HEK293T (cell line): ENCODE measurements at regions not wholly inside any gene's neighbourhood (a gene's known extent, or its start where the extent isn't known, plus 50 kb on each side); places are given as distances from the start of the nearest gene placed in this dataset.

Source experiments
- CTCF ChIA-PET: fragments of 350-600 bp; formaldehyde crosslinking; extraction: SDS; loops from one replicate; lab custom pipeline; 2021; ENCODE audit warnings: antibody characterized with exemption, inconsistent platforms; lab: Yijun Ruan, JAX
- POLR2A ChIA-PET: fragments of 350-600 bp; formaldehyde crosslinking; extraction: SDS; loops from one replicate; lab custom pipeline; 2020; ENCODE audit warnings: antibody characterized with exemption, inconsistent platforms; lab: Yijun Ruan, JAX
- DNase-seq: peaks from one replicate; pipeline ENCODE4 v3.0.0; 2012; ENCODE audit warnings: mixed read lengths; ENCODE audit errors: extremely low spot score
- ARNT ChIP-seq: fragments of 450-650 bp; IDR thresholded peaks from 2 replicates; pipeline ENCODE4 v1.6.1; 2017; ENCODE audit warnings: mild to moderate bottlenecking
- BHLHE40 ChIP-seq: fragments of 450-650 bp; IDR thresholded peaks from 2 replicates; pipeline ENCODE4 v1.6.1; 2016; ENCODE audit warnings: mild to moderate bottlenecking, moderate library complexity, borderline replicate concordance
- CTBP1 ChIP-seq: fragments of 450-650 bp; IDR thresholded peaks from 2 replicates; pipeline ENCODE4 v1.6.1; 2016; ENCODE audit warnings: borderline replicate concordance
- ELF4 ChIP-seq: fragments of 450-650 bp; IDR thresholded peaks from 2 replicates; pipeline ENCODE4 v1.6.1; 2017; ENCODE audit warnings: antibody characterized with exemption
- FOXA1 ChIP-seq: fragments of 450-650 bp; IDR thresholded peaks from 2 replicates; pipeline ENCODE4 v1.6.1; 2016; ENCODE audit warnings: mild to moderate bottlenecking
- FOXK2 ChIP-seq: fragments of 450-650 bp; IDR thresholded peaks from 2 replicates; pipeline ENCODE4 v1.6.1; 2016; ENCODE audit warnings: mild to moderate bottlenecking
- FOXM1 ChIP-seq: fragments of 450-650 bp; IDR thresholded peaks from 2 replicates; pipeline ENCODE4 v1.6.1; 2017; ENCODE audit warnings: mild to moderate bottlenecking, borderline replicate concordance
- HDGF ChIP-seq: fragments of 450-650 bp; IDR thresholded peaks from 2 replicates; pipeline ENCODE4 v1.6.1; 2017; ENCODE audit warnings: antibody characterized with exemption, borderline replicate concordance
- L3MBTL2 ChIP-seq: fragments of 450-650 bp; conservative IDR thresholded peaks from 2 replicates; pipeline ENCODE4 v1.6.1; 2016; ENCODE audit warnings: mild to moderate bottlenecking
- LEF1 ChIP-seq: fragments of 450-650 bp; IDR thresholded peaks from 2 replicates; pipeline ENCODE4 v1.6.1; 2017; ENCODE audit warnings: mild to moderate bottlenecking, borderline replicate concordance
- NFRKB ChIP-seq: fragments of 450-650 bp; IDR thresholded peaks from 2 replicates; pipeline ENCODE4 v1.6.1; 2016; ENCODE audit warnings: mild to moderate bottlenecking, moderate library complexity
- PKNOX1 ChIP-seq: fragments of 450-650 bp; IDR thresholded peaks from 2 replicates; pipeline ENCODE4 v1.6.1; 2016
- SP1 ChIP-seq: fragments of 450-650 bp; IDR thresholded peaks from 2 replicates; pipeline ENCODE4 v1.6.1; 2017
- SUZ12 ChIP-seq: fragments of 450-650 bp; IDR thresholded peaks from 2 replicates; pipeline ENCODE4 v1.6.1; 2016; ENCODE audit warnings: mild to moderate bottlenecking
- TARDBP ChIP-seq: fragments of 450-650 bp; IDR thresholded peaks from 2 replicates; pipeline ENCODE4 v1.6.1; 2016
- ZNF384 ChIP-seq: fragments of 450-650 bp; IDR thresholded peaks from 2 replicates; pipeline ENCODE4 v1.6.1; 2016

GRCh38 chr21:35840949-35841348, 219.4 kb downstream of the SETD4 start:
- ChIA-PET POLR2A (no interaction called here), CTCF (no interaction called here)
- DNase-seq = no peak
- no peak for TF ChIP-seq ELF4
- no peak for TF ChIP-seq NFRKB
- no peak for TF ChIP-seq ZNF384
- no peak for TF ChIP-seq LEF1
- TF ChIP-seq SUZ12 = no peak
- no peak for TF ChIP-seq ARNT
- no peak for TF ChIP-seq FOXM1
- TF ChIP-seq PKNOX1 = no peak

- peak; percentile 45 for DNase-seq
- ChIA-PET CTCF (interaction anchor here (0.5 to 1.4 kb wide), 15 partner anchors 10 to 1147 kb away, joined by 3 to 5 read pairs (median 3); no protein-coding TSS in a partner anchor), POLR2A (no interaction called here)
- TF ChIP-seq PKNOX1 (no peak), NFRKB (no peak), HDGF (no peak), ELF4 (no peak), BHLHE40 (no peak), SUZ12 (no peak), CTBP1 (no peak), FOXK2 (no peak), LEF1 (no peak), L3MBTL2 (no peak), ARNT (no peak), SP1 (no peak)
Measured at GRCh38 chr21:35840197-35840799, 220.0 kb downstream of the SETD4 start.

GRCh38 chr21:35838987-35839763, 221.2 kb downstream of the SETD4 start:
- POLR2A ChIA-PET = interaction anchor here (1.1 kb wide), 1 partner anchor 950 kb away, joined by 4 read pairs; no protein-coding TSS in a partner anchor
- TF ChIP-seq SUZ12 = no peak
- no peak for TF ChIP-seq PKNOX1
- no peak for TF ChIP-seq NFRKB
- TF ChIP-seq L3MBTL2 = no peak
- TF ChIP-seq FOXM1 = no peak
- no peak for TF ChIP-seq ARNT
- TF ChIP-seq LEF1 = no peak
- no peak for TF ChIP-seq TARDBP
- TF ChIP-seq FOXA1 = no peak
- TF ChIP-seq BHLHE40 = no peak
- TF ChIP-seq CTBP1 = no peak
- TF ChIP-seq ZNF384 = no peak
- CTCF ChIA-PET = interaction anchor here (0.7 to 1.4 kb wide), 7 partner anchors 10 to 1146 kb away, joined by 3 to 5 read pairs (median 3); no protein-coding TSS in a partner anchor
- no peak for DNase-seq

- ChIA-PET CTCF (interaction anchor here (1.2 kb wide), 1 partner anchor 211 kb away, joined by 3 read pairs; no protein-coding TSS in a partner anchor), POLR2A (no interaction called here)
- no peak for DNase-seq
- TF ChIP-seq L3MBTL2 = no peak
- no peak for TF ChIP-seq PKNOX1
Measured at GRCh38 chr21:35838350-35838749, 222.0 kb downstream of the SETD4 start.

GRCh38 chr21:35833991-35834390, 226.3 kb downstream of the SETD4 start:
- CTCF ChIA-PET = no interaction called here
- POLR2A ChIA-PET = no interaction called here
- no peak for DNase-seq
- TF ChIP-seq ZNF384 = no peak
- TF ChIP-seq L3MBTL2 = no peak
- TF ChIP-seq CTBP1 = no peak
- TF ChIP-seq NFRKB = no peak
- TF ChIP-seq SP1 = no peak
- no peak for TF ChIP-seq BHLHE40
- TF ChIP-seq FOXK2 = no peak
- TF ChIP-seq FOXM1 = no peak
- no peak for TF ChIP-seq TARDBP
- no peak for TF ChIP-seq HDGF
- TF ChIP-seq PKNOX1 = no peak
